Esophagus mucosa (tissue), 1 donor: ENCODE measurements at regions not wholly inside any gene's neighbourhood (a gene's known extent, or its start where the extent isn't known, plus 50 kb on each side); places are given as distances from the start of the nearest gene placed in this dataset.
A peak's percentile ranks its signal among the peaks of the same experiment; 100 is the strongest.
"Not testable (repeated sequence)": the region's sequence is repeated elsewhere in the genome, so short reads cannot be mapped to it uniquely, and the experiment has no call there.

Source experiments
- ATAC-seq: fragments of 200-7000 bp; cut with Tn5 transposase; one replicate; pipeline ENCODE4 v1.9.1; 2020
- donor health status: DM: yes; HTN: yes; CAD: no.

DNA sequence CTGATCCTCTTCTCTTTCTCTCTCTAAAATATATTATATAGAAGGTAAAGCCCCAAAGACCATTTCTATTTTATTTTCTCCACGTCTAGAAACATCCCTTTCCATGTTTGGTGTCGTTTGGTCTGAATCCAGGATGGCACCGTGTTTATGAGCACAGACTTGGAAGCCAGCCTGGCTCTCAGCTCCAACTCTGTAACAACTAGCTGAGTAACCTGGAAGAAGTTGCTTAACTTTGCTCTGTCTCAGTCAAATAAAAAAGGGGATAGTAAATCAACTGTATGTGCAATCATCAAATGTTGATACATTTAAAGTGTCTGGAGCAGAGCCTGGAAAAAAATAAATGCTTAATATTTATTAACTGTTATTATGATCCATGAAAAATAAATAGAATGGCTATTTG lies 249.8 kb upstream of the MAF start:
- ATAC-seq, result no peak

DNA sequence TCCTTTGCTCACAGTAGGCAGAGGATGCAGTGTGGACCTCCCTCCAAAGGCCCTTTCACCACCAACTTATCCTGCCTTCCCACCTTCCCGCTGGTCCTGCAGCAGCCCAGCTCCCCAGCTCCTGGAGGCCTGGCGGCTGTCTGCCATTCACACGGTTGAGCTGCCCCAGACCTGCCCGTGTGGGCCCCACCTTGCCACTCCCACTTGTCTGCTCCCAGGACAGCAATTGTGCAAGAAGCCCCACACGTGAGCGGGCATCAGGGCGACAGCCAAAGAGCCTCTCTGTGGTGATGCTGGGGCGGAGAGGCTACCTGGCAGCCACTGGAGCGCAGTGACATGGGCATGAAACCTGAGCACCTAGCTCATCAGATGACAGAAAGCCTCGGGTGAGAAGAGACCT lies 248.6 kb upstream of the MAF start:
- ATAC-seq, result peak; percentile 67

DNA sequence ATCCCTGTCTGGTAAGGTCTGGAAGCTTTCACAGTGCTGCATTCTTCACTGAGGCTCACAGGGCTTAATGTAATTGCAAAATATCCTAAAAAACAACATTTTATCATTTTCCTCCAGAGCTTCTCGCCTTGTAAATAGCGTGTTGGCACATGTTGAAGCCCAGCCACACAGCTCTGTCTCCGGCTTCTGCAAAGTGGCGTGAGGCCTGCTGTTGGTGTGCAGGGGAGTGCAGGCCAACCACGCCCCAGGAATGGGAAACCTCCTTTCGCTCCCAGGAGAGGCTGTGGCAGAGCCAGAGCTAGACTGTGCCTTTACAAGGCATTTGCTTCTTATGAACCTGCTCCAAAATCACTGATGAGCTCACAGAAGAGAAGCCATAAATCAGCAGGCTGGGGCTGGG lies 248.2 kb upstream of the MAF start:
- peak; percentile 77 for ATAC-seq

- ATAC-seq, result peak; percentile 2
Measured at GRCh38 chr16:79847569-79847968, 247.0 kb upstream of the MAF start.

DNA sequence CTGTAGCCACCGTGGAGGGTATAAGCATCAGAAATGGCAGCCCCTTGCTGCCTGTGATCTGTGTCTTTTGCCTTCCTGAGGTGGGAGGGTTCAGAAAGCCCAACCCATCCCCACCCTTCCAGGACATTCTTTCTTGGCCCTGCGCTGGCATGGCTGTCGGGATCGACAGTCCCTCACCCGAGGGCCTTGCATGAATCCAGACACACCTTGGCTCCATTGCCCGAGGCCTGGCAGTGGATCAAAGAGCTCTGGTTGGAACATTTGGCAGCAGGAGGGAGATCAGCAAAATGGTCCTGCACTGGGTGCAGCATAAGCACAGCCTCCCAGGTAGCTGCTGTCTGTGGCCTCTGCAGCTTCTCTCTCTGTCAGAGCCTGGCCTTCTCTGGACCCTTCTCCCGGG lies 246.6 kb upstream of the MAF start:
- peak; percentile 82 for ATAC-seq

DNA sequence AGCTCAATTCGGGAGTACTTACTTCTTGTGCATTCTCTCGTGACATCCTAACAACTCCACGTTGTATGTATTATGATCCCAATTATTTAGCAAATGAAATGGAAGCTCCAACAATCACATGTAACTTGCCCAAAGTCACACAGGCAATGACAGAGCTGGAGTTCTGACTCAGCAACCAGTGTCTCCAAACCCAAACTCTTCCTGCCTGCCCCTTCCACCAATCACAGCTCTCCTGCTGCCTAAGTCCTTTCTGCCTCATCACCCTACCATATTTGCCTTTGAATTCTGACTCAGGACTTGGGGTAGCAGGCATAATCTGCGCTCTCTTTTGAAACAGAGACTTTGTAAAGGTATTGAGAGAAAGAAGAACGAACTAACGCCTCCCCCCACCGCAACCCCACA lies 245.2 kb upstream of the MAF start:
- no peak for ATAC-seq

- no peak for ATAC-seq
Measured at GRCh38 chr16:79845033-79845733, 244.6 kb upstream of the MAF start.

- ATAC-seq, result no peak
Measured at GRCh38 chr16:79844603-79845002, 244.1 kb upstream of the MAF start.

GRCh38 chr16:79843631-79844043 lies 243.1 kb upstream of the MAF start:
- peak; percentile 57 for ATAC-seq

- ATAC-seq, result no peak
Measured at GRCh38 chr16:79843145-79843544, 242.6 kb upstream of the MAF start.

DNA sequence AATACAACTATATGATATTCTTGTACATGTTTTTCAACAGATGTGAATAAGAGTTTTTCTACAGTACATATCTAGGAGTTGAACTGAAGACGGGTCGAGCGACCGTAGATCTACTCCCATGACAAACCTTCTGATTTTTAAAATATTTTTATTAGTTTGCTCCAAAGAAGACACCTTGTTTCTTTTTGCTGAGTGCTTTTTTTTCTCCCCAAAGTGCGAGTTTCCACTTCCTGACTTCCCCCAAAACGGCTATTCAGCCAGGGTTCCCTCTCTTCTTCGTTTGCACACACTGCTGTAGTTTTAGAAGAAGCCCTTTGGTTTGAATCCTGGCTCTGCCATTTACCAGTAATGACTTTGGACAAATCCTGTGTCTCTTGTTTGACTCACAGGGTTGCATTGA lies 241.7 kb upstream of the MAF start:
- no peak for ATAC-seq

DNA sequence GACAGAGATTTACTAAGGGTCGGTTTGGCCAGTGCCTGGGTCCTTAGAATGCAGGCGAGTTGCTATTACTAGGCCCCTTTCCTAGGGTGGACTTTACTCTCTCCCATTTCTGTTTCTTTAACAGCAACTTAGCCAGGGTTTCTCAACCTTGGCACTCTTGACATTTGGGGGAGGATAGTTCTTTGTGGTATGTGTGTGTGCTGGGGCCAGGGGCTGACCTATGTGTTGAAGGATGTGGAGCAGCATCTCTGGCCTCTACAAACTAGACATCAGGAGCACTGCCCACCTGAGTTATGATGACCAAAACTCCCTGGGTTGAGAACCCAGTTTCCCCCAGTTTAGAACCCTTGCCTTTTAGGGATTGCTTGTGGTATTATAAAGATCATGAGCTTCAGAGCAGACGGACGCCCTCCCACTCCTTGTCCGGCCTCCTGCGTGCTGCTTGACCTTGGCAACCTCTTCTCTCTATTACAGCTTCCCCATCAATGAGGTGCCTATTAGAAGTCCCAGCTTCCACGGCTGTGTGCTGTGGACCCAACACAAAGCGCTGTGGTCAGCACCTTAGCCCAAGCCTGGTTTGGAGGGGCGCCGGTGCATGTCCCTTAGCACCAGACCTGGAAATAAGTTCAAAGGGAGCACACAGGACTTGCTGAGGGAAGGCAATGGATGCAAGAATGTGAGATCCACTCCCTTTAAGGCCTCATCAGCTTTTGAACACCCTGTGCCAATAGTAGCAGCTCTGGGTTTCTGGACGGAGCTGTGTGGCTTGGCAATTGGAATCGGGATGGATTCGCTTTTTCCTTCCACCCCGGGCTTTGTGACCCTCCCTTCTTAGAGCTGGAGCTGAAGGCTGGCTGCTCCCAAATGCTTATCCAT lies 239.2 kb upstream of the MAF start:
- no peak for ATAC-seq

- no peak for ATAC-seq
Measured at GRCh38 chr16:79838496-79839259, 238.1 kb upstream of the MAF start.

DNA sequence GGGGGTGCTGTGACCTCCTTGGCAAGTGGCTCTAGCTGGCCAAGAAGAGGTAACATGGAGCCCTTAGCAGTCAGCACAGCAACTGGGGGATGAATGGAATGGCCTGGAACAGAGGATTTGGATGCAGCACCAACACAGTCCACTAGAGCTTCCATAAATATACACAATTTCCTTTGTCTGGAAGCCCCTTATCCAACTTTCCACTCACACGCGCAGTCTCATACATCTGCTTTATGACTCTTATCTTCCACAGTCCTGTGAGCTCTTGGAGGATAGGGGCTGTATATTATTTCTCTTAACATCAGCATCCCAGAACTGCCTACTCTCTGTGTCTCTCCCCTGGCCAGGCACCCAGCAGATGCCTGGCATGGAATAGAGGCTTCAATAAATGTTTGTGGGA lies 235.6 kb upstream of the MAF start:
- ATAC-seq, result no peak

- no peak for ATAC-seq
Measured at GRCh38 chr16:79835194-79835593, 234.7 kb upstream of the MAF start.

- no peak for ATAC-seq
Measured at GRCh38 chr16:79834720-79835119, 234.2 kb upstream of the MAF start.

DNA sequence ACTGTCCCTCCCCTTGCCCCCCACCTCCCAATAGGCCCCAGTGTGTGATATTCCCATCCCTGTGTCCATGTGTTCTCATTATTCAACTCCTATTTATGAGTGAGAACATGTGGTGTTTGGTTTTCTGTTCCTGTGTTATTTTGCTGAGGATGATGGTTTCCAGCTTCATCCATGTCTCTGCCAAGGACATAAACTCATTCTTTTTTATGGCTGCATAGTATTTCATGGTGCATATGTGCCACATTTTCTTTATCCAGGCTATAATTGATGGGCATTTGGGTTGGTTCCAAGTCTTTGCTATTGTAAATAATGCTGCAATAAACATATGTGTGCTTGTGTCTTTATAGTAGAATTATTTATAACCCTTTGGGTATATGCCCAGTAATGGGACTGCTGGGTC lies 233.5 kb upstream of the MAF start:
- ATAC-seq, result not testable (repeated sequence)

DNA sequence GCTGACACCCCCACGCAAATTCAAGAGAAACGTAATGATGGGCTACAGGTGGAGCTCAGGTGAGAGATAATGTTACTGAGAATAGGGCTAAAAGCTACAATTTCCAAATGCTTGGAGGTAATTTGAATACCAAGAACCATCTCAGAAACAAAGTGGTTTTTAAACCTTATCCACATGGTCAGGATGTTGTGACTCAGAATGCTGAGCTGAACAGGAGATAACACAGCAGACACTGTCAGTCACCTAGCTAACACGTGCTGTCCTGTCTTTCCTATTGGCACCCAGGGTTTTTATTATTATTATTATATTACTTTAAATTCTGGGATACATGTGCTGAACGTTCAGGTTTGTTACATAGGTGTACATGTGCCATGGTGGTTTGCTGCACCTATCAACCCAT lies 233.0 kb upstream of the MAF start:
- no peak for ATAC-seq

- ATAC-seq, result no peak
Measured at GRCh38 chr16:79826732-79827475, 226.4 kb upstream of the MAF start.

GRCh38 chr16:79825002-79825401 lies 224.5 kb upstream of the MAF start:
- no peak for ATAC-seq

GRCh38 chr16:79823639-79824038 lies 223.1 kb upstream of the MAF start:
- ATAC-seq, result no peak

DNA sequence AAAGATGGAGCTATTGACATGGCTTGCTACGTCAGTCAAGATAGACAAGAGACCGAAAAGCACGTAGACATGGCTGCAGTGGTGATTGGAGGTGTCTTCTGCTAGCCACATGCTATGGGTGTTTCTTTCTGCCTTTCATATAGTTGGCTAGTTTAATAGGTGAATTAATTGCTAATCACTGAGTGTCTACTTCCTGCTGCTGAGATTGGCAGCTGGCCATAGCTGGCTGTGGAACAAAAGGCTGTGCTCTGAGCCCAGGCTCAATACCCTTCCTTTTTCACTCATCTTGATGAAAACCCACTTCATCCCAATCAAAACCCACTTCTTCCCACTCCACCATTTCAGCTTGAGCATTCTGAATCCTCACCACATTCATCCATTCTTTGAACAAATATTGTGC lies 221.4 kb upstream of the MAF start:
- no peak for ATAC-seq

DNA sequence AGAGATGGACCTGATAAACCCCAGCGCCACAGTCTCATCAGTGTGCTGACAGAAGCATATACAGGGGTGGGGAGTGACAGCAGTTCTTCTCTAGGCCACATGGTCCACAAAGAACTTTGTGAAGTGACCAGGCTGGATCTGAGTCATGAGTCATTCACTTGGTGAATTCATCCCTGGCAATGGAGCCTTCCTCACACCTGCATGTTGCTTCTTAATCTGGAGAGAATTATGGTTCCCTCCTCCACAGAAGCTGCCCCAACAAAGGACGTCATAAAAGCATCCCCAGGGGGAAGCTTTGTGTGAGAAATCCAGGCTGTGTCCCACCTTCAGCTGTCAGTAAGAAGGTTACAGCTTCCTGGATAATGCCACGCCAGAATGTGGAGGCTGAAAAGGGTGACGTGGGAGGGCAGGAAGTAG lies 215.6 kb upstream of the MAF start:
- peak; percentile 68 for ATAC-seq
